ENCODE measurements at regions not wholly inside any gene's neighbourhood (a gene's known extent, or its start where the extent isn't known, plus 50 kb on each side); places are given as distances from the start of the nearest gene placed in this dataset.

- TF ChIP-seq CTCF (IDR thresholded peaks at IDR 0.05) (no peak), POLR2AphosphoS5 (IDR thresholded peaks at IDR 0.05) (no peak), POLR2A (IDR thresholded peaks at IDR 0.05) (no peak)
These were observed 234.7 kb downstream of the TTLL7 start for GRCh38 chr1:83764209-83764608.
